ENCODE measurements at regions not wholly inside any gene's neighbourhood (a gene's known extent, or its start where the extent isn't known, plus 50 kb on each side); places are given as distances from the start of the nearest gene placed in this dataset.

GRCh38 chr9:96038271-96038670, 162.8 kb downstream of the ERCC6L2 start:
- no peak for DNase-seq (ENCODE audit: low spot score)

GRCh38 chr9:96034553-96035122, 159.1 kb downstream of the ERCC6L2 start:
- DNase-seq (ENCODE audit: low spot score), result no peak

- no peak for DNase-seq (ENCODE audit: low spot score)
Measured at GRCh38 chr9:96033896-96034295, 158.4 kb downstream of the ERCC6L2 start.

- DNase-seq (ENCODE audit: low spot score), result no peak
Measured at GRCh38 chr9:96031916-96032534, 156.5 kb downstream of the ERCC6L2 start.

GRCh38 chr9:96031366-96031824, 155.9 kb downstream of the ERCC6L2 start:
- no peak for DNase-seq (ENCODE audit: low spot score)

GRCh38 chr9:96029722-96030530, 154.4 kb downstream of the ERCC6L2 start:
- no peak for DNase-seq (ENCODE audit: low spot score)

- DNase-seq (ENCODE audit: low spot score), result no peak
Measured at GRCh38 chr9:96027251-96028131, 152.0 kb downstream of the ERCC6L2 start.

GRCh38 chr9:96026655-96027213, 151.2 kb downstream of the ERCC6L2 start:
- DNase-seq (ENCODE audit: low spot score), result no peak

GRCh38 chr9:96025995-96026602, 150.6 kb downstream of the ERCC6L2 start:
- no peak for DNase-seq (ENCODE audit: low spot score)

GRCh38 chr9:96023486-96023885, 148.0 kb downstream of the ERCC6L2 start:
- DNase-seq (ENCODE audit: low spot score), result no peak

GRCh38 chr9:96022445-96023051, 147.1 kb downstream of the ERCC6L2 start:
- no peak for DNase-seq (ENCODE audit: low spot score)

GRCh38 chr9:96021551-96022444, 146.3 kb downstream of the ERCC6L2 start:
- no peak for DNase-seq (ENCODE audit: low spot score)

GRCh38 chr9:96020792-96021550, 145.5 kb downstream of the ERCC6L2 start:
- DNase-seq (ENCODE audit: low spot score), result no peak

- no peak for DNase-seq (ENCODE audit: low spot score)
Measured at GRCh38 chr9:96020300-96020791, 144.9 kb downstream of the ERCC6L2 start.
